HepG2 (cell line): ENCODE measurements at regions not wholly inside any gene's neighbourhood (a gene's known extent, or its start where the extent isn't known, plus 50 kb on each side); places are given as distances from the start of the nearest gene placed in this dataset.

ENCODE experiments used
- ATAC-seq: fragments of 200-7000 bp; cut with Tn5 transposase; 3 replicates; pipeline ENCODE4 v1.9.1; 2020; ENCODE audit warnings: mild to moderate bottlenecking, moderate library complexity
- BruUV-seq: library from RNA; stranded (reverse); fragments of 400-500 nt; replicated peaks from 2 replicates; lab custom pipeline; 2021; lab: Mats Ljungman, UMichigan
- CTCF ChIA-PET: fragments of 300-600 bp; formaldehyde crosslinking; extraction: SDS; loops from one replicate; lab custom pipeline; 2021; ENCODE audit warnings: low total read pairs, inconsistent platforms, low intra/inter-chr PET ratio; lab: Yijun Ruan, JAX
- POLR2A ChIA-PET: fragments of 350-600 bp; sonication (Branson Sonifier 250); formaldehyde crosslinking; loops from one replicate; lab custom pipeline; 2020; ENCODE audit warnings: antibody characterized with exemption, inconsistent platforms; lab: Yijun Ruan, JAX
- DNase-seq: peaks from one replicate; pipeline ENCODE4 v3.0.0-alpha.2; 2015; ENCODE audit warnings: low spot score
- FAIRE-seq: peaks from 3 replicates; lab custom pipeline; 2011; peaks lifted over from hg19 to GRCh38; lab: Jason Lieb, UNC
- H2AFZ ChIP-seq: one replicate; pipeline ENCODE4 v1.6.1; 2011; ENCODE audit warnings: low read length, inconsistent platforms
- H3K27ac ChIP-seq: fragments of 300-600 bp; 3 replicates; pipeline ENCODE4 v1.8.0; 2011; ENCODE audit warnings: mixed run types, mild to moderate bottlenecking, mixed read lengths, low read length, inconsistent platforms; ENCODE audit not compliant: insufficient read depth; ENCODE audit errors: extremely low read length
- H3K27me3 ChIP-seq, 2 experiments: fragments of 200-600 bp in 1 of 2; 2 replicates in 1 of 2; 3 replicates in 1 of 2; pipeline versions ENCODE4 v1.6.0 to v1.8.0; 2011; ENCODE audit warnings: low read length in 2 of 2, mild to moderate bottlenecking in 2 of 2, moderate library complexity in 2 of 2, inconsistent platforms in 1 of 2; ENCODE audit not compliant: insufficient read depth in 2 of 2, control insufficient read depth in 1 of 2
- H3K36me3 ChIP-seq, 2 experiments: fragments of 200-600 bp in 1 of 2; replicated peaks in 1 of 2; 2 replicates in 1 of 2; 3 replicates in 1 of 2; pipeline versions ENCODE4 v1.5.1 to v1.8.0; 2011; ENCODE audit warnings: low read length in 2 of 2, inconsistent platforms in 1 of 2; ENCODE audit not compliant: insufficient read depth in 2 of 2, control insufficient read depth in 1 of 2
- H3K4me1 ChIP-seq: 2 replicates; pipeline ENCODE4 v1.5.1; 2012; ENCODE audit warnings: low read length, inconsistent platforms; ENCODE audit not compliant: insufficient read depth
- H3K4me2 ChIP-seq: 2 replicates; pipeline ENCODE4 v1.6.0; 2011; ENCODE audit warnings: low read depth, low read length, inconsistent platforms
- H3K4me3 ChIP-seq, 3 experiments: fragments of 200-600 bp in 1 of 3; sonication (generic), shearing (Covaris generic) in 1 of 3; replicated peaks in 1 of 3; 2 replicates each; pipeline ENCODE4 v1.5.1; 2011 to 2016; ENCODE audit warnings: low read length in 3 of 3, inconsistent platforms in 2 of 3, low read depth in 2 of 3, mild to moderate bottlenecking in 2 of 3, control low read depth in 1 of 3, mixed read lengths in 1 of 3; ENCODE audit not compliant: insufficient read depth in 1 of 3
- H3K79me2 ChIP-seq: one replicate; pipeline ENCODE4 v1.6.1; 2011; ENCODE audit warnings: low read length, inconsistent platforms; ENCODE audit not compliant: insufficient read depth
- H3K9ac ChIP-seq: 2 replicates; pipeline ENCODE4 v1.6.0; 2011; ENCODE audit warnings: mild to moderate bottlenecking, low read depth, low read length, inconsistent platforms; ENCODE audit not compliant: insufficient read depth
- H3K9me3 ChIP-seq: 2 replicates; pipeline ENCODE4 v1.5.1; 2012; ENCODE audit warnings: mild to moderate bottlenecking, low read length
- H4K20me1 ChIP-seq: 2 replicates; pipeline ENCODE4 v1.6.0; 2011; ENCODE audit warnings: inconsistent platforms, mild to moderate bottlenecking, low read length, moderate library complexity; ENCODE audit not compliant: insufficient read depth
- NCOA5 ChIP-seq: sonication (generic); formaldehyde crosslinking; IDR thresholded peaks from 2 replicates; pipeline ENCODE4 v1.4.0; 2020; ENCODE audit warnings: missing genetic modification reagents
- YEATS2 ChIP-seq: sonication (generic); formaldehyde crosslinking; IDR thresholded peaks from 2 replicates; pipeline ENCODE4 v1.4.0; 2020; ENCODE audit warnings: missing genetic modification reagents, borderline replicate concordance
- ZNF572 ChIP-seq: sonication (generic); formaldehyde crosslinking; IDR thresholded peaks from 2 replicates; pipeline ENCODE4 v1.5.1; 2020; ENCODE audit warnings: mild to moderate bottlenecking, missing genetic modification reagents
- ZNF577 ChIP-seq: sonication (generic); formaldehyde crosslinking; IDR thresholded peaks from 2 replicates; pipeline ENCODE4 v1.4.0; 2020; ENCODE audit warnings: mild to moderate bottlenecking, low read depth, missing genetic modification reagents, borderline replicate concordance
- ZNF761 ChIP-seq: sonication (generic); formaldehyde crosslinking; conservative IDR thresholded peaks from 2 replicates; pipeline ENCODE4 v1.4.0; 2020; ENCODE audit warnings: mild to moderate bottlenecking, missing genetic modification reagents
- WGBS: methylation state at CpG from one replicate; pipeline ENCODE4 v1.1.6; 2017; ENCODE audit warnings: low lambda C conversion rate; 5-methylcytosine and 5-hydroxymethylcytosine counted together
- in situ Hi-C: cut with HindIII; loops from 2 replicates; pipeline ENCODE4 v1.10.0; 2017; ENCODE audit warnings: low pct_unique_long_range_greater_than_20kb; ENCODE audit not compliant: extremely low pct_ligation_motif_present
- intact Hi-C: fragments of 100-400 bp; cut with micrococcal nuclease; formaldehyde crosslinking; loops from one replicate; pipeline ENCODE4 v1.10.0; 2022; ENCODE audit not compliant: unreplicated experiment
- small RNA-seq, 3 experiments: library from RNA; depleted of rRNA; stranded (forward); fragments of <200 nt; gene quantifications; one replicate each; pipeline ENCODE3, GENCODE V24; 2012; ENCODE audit warnings: low read depth in 2 of 3, low replicate concordance in 1 of 3; ENCODE audit not compliant: insufficient read length in 3 of 3, insufficient read depth in 2 of 3

DNA sequence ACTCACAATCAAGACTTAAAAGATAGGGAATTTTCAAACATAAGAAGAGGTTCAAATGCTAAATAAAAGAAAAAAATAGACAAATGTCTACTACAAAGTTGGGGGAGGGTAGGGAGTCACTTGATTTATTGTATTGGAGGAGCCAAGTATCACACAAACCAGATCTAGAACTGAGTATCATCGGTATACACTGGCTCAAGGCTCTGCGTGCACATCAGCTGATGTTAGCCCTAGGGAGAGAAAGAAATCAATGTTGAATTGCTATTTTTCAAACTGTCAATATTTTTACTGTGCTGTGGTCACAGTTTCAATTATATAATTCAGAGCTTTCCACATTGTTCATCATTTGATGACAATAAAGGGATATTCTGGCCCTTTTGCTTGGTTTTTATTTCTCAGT is 54.9 kb upstream of the RXFP2 start:
- H3K4me2 ChIP-seq = no peak overlapping the region
- intact Hi-C loops = no loop called here
- POLR2A ChIA-PET = no interaction called here
- TF ChIP-seq NCOA5 (CRISPR knock-in tag) = no peak
- no peak for TF ChIP-seq YEATS2 (CRISPR knock-in tag)
- TF ChIP-seq ZNF572 (CRISPR knock-in tag) = no peak
- TF ChIP-seq, all 625 proteins: peak for 0
- no peak for ATAC-seq
- no peak overlapping the region for H3K9ac ChIP-seq
- no peak overlapping the region for H3K4me3 ChIP-seq
- H3K4me1 ChIP-seq = no peaks in the 10 kb centered on the region
- H3K27ac ChIP-seq = no peak overlapping the region
- no peaks in the 10 kb centered on the region for H3K79me2 ChIP-seq
- CTCF ChIA-PET = no interaction called here
- no peaks in the 10 kb centered on the region for H3K36me3 ChIP-seq
- WGBS = 3% methylated on average over 2 of the region's 2 CpGs
- H2AFZ ChIP-seq = no peak overlapping the region
- no peak for DNase-seq
- H3K9me3 ChIP-seq = no peaks in the 10 kb centered on the region
- in situ Hi-C loops = no loop called here
- FAIRE-seq = no peak
- H4K20me1 ChIP-seq = no peaks in the 10 kb centered on the region
- no TSS peak for BruUV-seq
- H3K27me3 ChIP-seq = peaks cover 0 to 5% of the 10 kb centered on the region in 2 experiments; a peak in 1 of 5 replicates

- BruUV-seq = no TSS peak
- no peaks in the 10 kb centered on the region for H3K79me2 ChIP-seq
- intact Hi-C loops = no loop called here
- no peaks in the 10 kb centered on the region for H3K4me1 ChIP-seq
- ATAC-seq = no peak
- H3K36me3 ChIP-seq = no peaks in the 10 kb centered on the region
- 0% methylated on average over 4 of the region's 4 CpGs for WGBS
- H2AFZ ChIP-seq = no peak overlapping the region
- no peak for TF ChIP-seq ZNF577
- TF ChIP-seq ZNF761 = no peak
- H3K27me3 ChIP-seq = peaks cover 0 to 5% of the 10 kb centered on the region in 2 experiments; a peak in 1 of 5 replicates
- no peaks in the 10 kb centered on the region for H4K20me1 ChIP-seq
- POLR2A ChIA-PET = no interaction called here
- H3K4me3 ChIP-seq = no peak overlapping the region
- no peak overlapping the region for H3K27ac ChIP-seq
- DNase-seq = no peak
- H3K4me2 ChIP-seq = no peak overlapping the region
- in situ Hi-C loops = no loop called here
- FAIRE-seq = no peak
- H3K9me3 ChIP-seq = no peaks in the 10 kb centered on the region
- H3K9ac ChIP-seq = no peak overlapping the region
- CTCF ChIA-PET = no interaction called here
Observed at GRCh38 chr13:31686670-31687425, 52.5 kb upstream of the RXFP2 start.

Small RNA genes lying in the stretch of these regions (small RNA-seq; reads per million reads assigned to genes)
- 0 reads per million in 3 experiments for gene AL161616.1
